SK-N-SH (cell line): ENCODE measurements at regions not wholly inside any gene's neighbourhood (a gene's known extent, or its start where the extent isn't known, plus 50 kb on each side); places are given as distances from the start of the nearest gene placed in this dataset.

Experiments
- CTCF ChIA-PET: fragments of 300-600, 350-600 bp; formaldehyde crosslinking; extraction: SDS; loops from one replicate; lab custom pipeline; 2021; lab: Yijun Ruan, JAX
- POLR2A ChIA-PET: fragments of 350-600 bp; sonication (Branson Sonifier 250); formaldehyde crosslinking; extraction: SDS; loops from one replicate; lab custom pipeline; 2020; ENCODE audit warnings: antibody characterized with exemption, inconsistent platforms; lab: Yijun Ruan, JAX
- DNase-seq: peaks from one replicate; pipeline ENCODE4 v3.0.0; 2012
- H2AFZ ChIP-seq: fragments of 200-600 bp; sonication (generic); 2 replicates; pipeline ENCODE4 v1.8.1; 2016; ENCODE audit warnings: antibody characterized with exemption, mild to moderate bottlenecking, low read depth
- H3F3A ChIP-seq: fragments of 200-600 bp; sonication (generic); replicated peaks from 2 replicates; pipeline ENCODE3; 2016; ENCODE audit warnings: antibody characterized with exemption, mild to moderate bottlenecking; ENCODE audit not compliant: insufficient read depth
- H3K27ac ChIP-seq, 2 experiments: fragments of 200-500 bp in 1 of 2; fragments of 200-600 bp in 1 of 2; sonication (Bioruptor generic) in 1 of 2; sonication (generic), shearing (Covaris generic) in 1 of 2; 2 replicates each; pipeline versions ENCODE4 v1.5.1 to v1.6.1; 2014 to 2016; ENCODE audit warnings: low read depth in 2 of 2, inconsistent platforms in 1 of 2, low read length in 1 of 2, mild to moderate bottlenecking in 1 of 2, mixed read lengths in 1 of 2
- H3K27me3 ChIP-seq: fragments of 200-600 bp; sonication (generic), shearing (Covaris generic); 2 replicates; pipeline ENCODE4 v1.6.1; 2016; ENCODE audit warnings: mixed run types; ENCODE audit not compliant: insufficient read depth
- H3K36me3 ChIP-seq, 2 experiments: fragments of 200-500 bp in 1 of 2; fragments of 200-600 bp in 1 of 2; sonication (Bioruptor generic) in 1 of 2; sonication (generic) in 1 of 2; replicated peaks in 1 of 2; 2 replicates each; pipeline versions ENCODE3 to v1.5.1; 2014 to 2016; ENCODE audit warnings: low read length in 1 of 2, mild to moderate bottlenecking in 1 of 2; ENCODE audit not compliant: insufficient read depth in 2 of 2, control insufficient read depth in 1 of 2
- H3K4me1 ChIP-seq, 2 experiments: fragments of 200-500 bp in 1 of 2; fragments of 200-600 bp in 1 of 2; sonication (Bioruptor generic) in 1 of 2; sonication (generic), shearing (Covaris generic) in 1 of 2; 2 replicates each; pipeline versions ENCODE4 v1.5.1 to v1.6.1; 2014 to 2016; ENCODE audit warnings: low read depth in 1 of 2, low read length in 1 of 2, mixed run types in 1 of 2; ENCODE audit not compliant: insufficient read depth in 2 of 2, control insufficient read depth in 1 of 2
- H3K4me2 ChIP-seq: fragments of 200-600 bp; sonication (generic), shearing (Covaris generic); 2 replicates; pipeline ENCODE4 v1.6.1; 2017; ENCODE audit warnings: mixed run types
- H3K4me3 ChIP-seq, 2 experiments: fragments of 200-500 bp in 1 of 2; fragments of 200-600 bp in 1 of 2; sonication (Bioruptor generic) in 1 of 2; sonication (generic), shearing (Covaris generic) in 1 of 2; 2 replicates each; pipeline versions ENCODE4 v1.5.1 to v1.8.1; 2014 to 2016; ENCODE audit warnings: low read depth in 2 of 2, inconsistent platforms in 1 of 2, low read length in 1 of 2, mild to moderate bottlenecking in 1 of 2, mixed read lengths in 1 of 2, moderate library complexity in 1 of 2
- H3K79me2 ChIP-seq: fragments of 200-600 bp; sonication (generic); 2 replicates; pipeline ENCODE4 v1.8.1; 2017; ENCODE audit warnings: mild to moderate bottlenecking; ENCODE audit not compliant: insufficient read depth
- H3K9ac ChIP-seq: fragments of 200-600 bp; sonication (generic); 2 replicates; pipeline ENCODE4 v1.6.1; 2017; ENCODE audit warnings: mixed run types
- H3K9me2 ChIP-seq: fragments of 200-600 bp; sonication (generic); 2 replicates; pipeline ENCODE4 v1.6.1; 2017; ENCODE audit warnings: mixed run types
- H3K9me3 ChIP-seq: fragments of 200-600 bp; sonication (generic); 2 replicates; pipeline ENCODE4 v1.6.1; 2017; ENCODE audit warnings: mixed run types, mild to moderate bottlenecking, moderate library complexity
- H4K20me1 ChIP-seq: fragments of 200-600 bp; sonication (generic); 2 replicates; pipeline ENCODE4 v1.6.1; 2017; ENCODE audit warnings: mild to moderate bottlenecking, mixed run types; ENCODE audit not compliant: insufficient read depth
- EZH2phosphoT487 ChIP-seq: fragments of 200-600 bp; sonication (generic); IDR thresholded peaks from 2 replicates; pipeline ENCODE4 v1.6.1; 2017; ENCODE audit warnings: low read depth, mixed run types, mild to moderate bottlenecking, antibody characterized with exemption, moderate library complexity, borderline replicate concordance
- FOXM1 ChIP-seq: IDR thresholded peaks from 2 replicates; pipeline ENCODE4 v1.4.0; 2012; ENCODE audit warnings: low read depth, mild to moderate bottlenecking
- GATA2 ChIP-seq: sonication (generic); formaldehyde crosslinking; IDR thresholded peaks from 2 replicates; pipeline ENCODE4 v1.5.0; 2020; ENCODE audit warnings: mild to moderate bottlenecking, missing genetic modification reagents
- JUND ChIP-seq: IDR thresholded peaks from 2 replicates; pipeline ENCODE4 v1.4.0; 2012
- MEF2A ChIP-seq: IDR thresholded peaks from 2 replicates; pipeline ENCODE4 v1.4.0; 2012; ENCODE audit warnings: low read depth, borderline replicate concordance
- MXI1 ChIP-seq: IDR thresholded peaks from 2 replicates; pipeline ENCODE4 v1.6.1; 2012; ENCODE audit warnings: mild to moderate bottlenecking, low read depth, low read length, improper control_type of control experiment
- NFIC ChIP-seq: IDR thresholded peaks from 2 replicates; pipeline ENCODE4 v1.4.0; 2012; ENCODE audit warnings: borderline replicate concordance
- NRF1 ChIP-seq: IDR thresholded peaks from 2 replicates; pipeline ENCODE4 v1.6.1; 2012; ENCODE audit warnings: low read depth, mild to moderate bottlenecking, low read length
- POLR2AphosphoS5 ChIP-seq: IDR thresholded peaks from 2 replicates; pipeline ENCODE4 v1.6.1; 2012; ENCODE audit warnings: low read depth, low read length
- RAD21 ChIP-seq: IDR thresholded peaks from 2 replicates; pipeline ENCODE4 v1.6.1; 2012; ENCODE audit warnings: mild to moderate bottlenecking, low read length
- RXRA ChIP-seq: IDR thresholded peaks from 2 replicates; pipeline ENCODE4 v1.4.0; 2012; ENCODE audit warnings: low read depth, mild to moderate bottlenecking, borderline replicate concordance
- TAF1 ChIP-seq: IDR thresholded peaks from 2 replicates; pipeline ENCODE4 v1.6.1; 2012; ENCODE audit warnings: low read depth, mild to moderate bottlenecking, low read length, moderate library complexity, borderline replicate concordance
- TCF12 ChIP-seq: IDR thresholded peaks from 2 replicates; pipeline ENCODE4 v1.4.0; 2012
- YY1 ChIP-seq: IDR thresholded peaks from 2 replicates; pipeline ENCODE4 v1.4.0; 2012; ENCODE audit warnings: low read depth, mild to moderate bottlenecking
- WGBS: methylation state at CpG from one replicate; pipeline ENCODE4 v1.1.6; 2017; ENCODE audit warnings: low lambda C conversion rate; 5-methylcytosine and 5-hydroxymethylcytosine counted together
- TF ChIP-seq, protein P1 (sequence below): IDR thresholded peaks from 2 replicates; pipeline ENCODE4 v1.4.0; 2012; ENCODE audit warnings: low read depth, borderline replicate concordance
- TF ChIP-seq, protein P2 (sequence below): fragments of 150-350 bp; IDR thresholded peaks from 2 replicates; pipeline ENCODE4 v1.6.1; 2017; ENCODE audit warnings: antibody characterized with exemption, low read length, low read depth, borderline replicate concordance
- TF ChIP-seq, protein P3 (sequence below): IDR thresholded peaks from 2 replicates; pipeline ENCODE4 v1.4.0; 2012; ENCODE audit warnings: low read depth, borderline replicate concordance

DNA sequence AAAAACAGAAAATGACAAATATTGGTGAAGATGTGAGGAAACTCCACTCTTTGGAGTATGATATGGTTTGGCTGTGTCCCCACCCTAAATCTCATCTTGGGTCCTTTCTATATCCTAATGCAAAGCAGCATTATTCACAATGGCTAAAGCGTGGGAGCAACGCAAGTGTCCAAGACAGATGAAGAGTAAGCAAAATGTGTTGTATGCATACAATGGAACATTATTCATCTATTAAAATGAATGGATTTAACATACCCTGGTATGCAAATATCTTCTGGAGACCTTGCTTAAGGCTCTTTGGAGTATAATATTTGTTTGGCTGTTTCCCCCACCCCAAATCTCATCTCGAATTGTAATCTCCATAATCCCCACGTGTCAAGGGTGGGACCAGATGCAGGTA is 839.8 kb upstream of the POM121L12 start:
- Histone ChIP-seq H2AFZ (no peak overlapping the region), H3K4me1 (no peaks in the 10 kb centered on the region), H3K9ac (no peak overlapping the region), H3K4me2 (no peak overlapping the region), H4K20me1 (no peaks in the 10 kb centered on the region), H3F3A (no peaks in the 10 kb centered on the region), H3K79me2 (no peaks in the 10 kb centered on the region), H3K27me3 (no peaks in the 10 kb centered on the region), H3K36me3 (no peaks in the 10 kb centered on the region), H3K9me3 (peaks cover 12% of the 10 kb centered on the region), H3K9me2 (no peaks in the 10 kb centered on the region), H3K4me3 (no peak overlapping the region), H3K27ac (no peak overlapping the region)
- WGBS = 28% methylated on average over 4 of the region's 4 CpGs
- ChIA-PET CTCF (no interaction called here), POLR2A (no interaction called here)
- no peak for DNase-seq
- TF ChIP-seq RXRA = no peak
- no peak for TF ChIP-seq TAF1
- no peak for TF ChIP-seq MXI1
- no peak for TF ChIP-seq EZH2phosphoT487
- TF ChIP-seq FOXM1 = no peak
- TF ChIP-seq, protein P1, sequence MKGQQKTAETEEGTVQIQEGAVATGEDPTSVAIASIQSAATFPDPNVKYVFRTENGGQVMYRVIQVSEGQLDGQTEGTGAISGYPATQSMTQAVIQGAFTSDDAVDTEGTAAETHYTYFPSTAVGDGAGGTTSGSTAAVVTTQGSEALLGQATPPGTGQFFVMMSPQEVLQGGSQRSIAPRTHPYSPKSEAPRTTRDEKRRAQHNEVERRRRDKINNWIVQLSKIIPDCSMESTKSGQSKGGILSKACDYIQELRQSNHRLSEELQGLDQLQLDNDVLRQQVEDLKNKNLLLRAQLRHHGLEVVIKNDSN = no peak
- no peak for TF ChIP-seq NRF1
- TF ChIP-seq MEF2A = no peak
- TF ChIP-seq, protein P2, sequence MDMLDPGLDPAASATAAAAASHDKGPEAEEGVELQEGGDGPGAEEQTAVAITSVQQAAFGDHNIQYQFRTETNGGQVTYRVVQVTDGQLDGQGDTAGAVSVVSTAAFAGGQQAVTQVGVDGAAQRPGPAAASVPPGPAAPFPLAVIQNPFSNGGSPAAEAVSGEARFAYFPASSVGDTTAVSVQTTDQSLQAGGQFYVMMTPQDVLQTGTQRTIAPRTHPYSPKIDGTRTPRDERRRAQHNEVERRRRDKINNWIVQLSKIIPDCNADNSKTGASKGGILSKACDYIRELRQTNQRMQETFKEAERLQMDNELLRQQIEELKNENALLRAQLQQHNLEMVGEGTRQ = no peak
- no peak for TF ChIP-seq GATA2 (CRISPR knock-in tag)
- no peak for TF ChIP-seq TCF12
- TF ChIP-seq NFIC = no peak
- TF ChIP-seq RAD21 = no peak
- no peak for TF ChIP-seq JUND
- TF ChIP-seq YY1 = no peak
- TF ChIP-seq POLR2AphosphoS5 = no peak
- TF ChIP-seq, protein P3, sequence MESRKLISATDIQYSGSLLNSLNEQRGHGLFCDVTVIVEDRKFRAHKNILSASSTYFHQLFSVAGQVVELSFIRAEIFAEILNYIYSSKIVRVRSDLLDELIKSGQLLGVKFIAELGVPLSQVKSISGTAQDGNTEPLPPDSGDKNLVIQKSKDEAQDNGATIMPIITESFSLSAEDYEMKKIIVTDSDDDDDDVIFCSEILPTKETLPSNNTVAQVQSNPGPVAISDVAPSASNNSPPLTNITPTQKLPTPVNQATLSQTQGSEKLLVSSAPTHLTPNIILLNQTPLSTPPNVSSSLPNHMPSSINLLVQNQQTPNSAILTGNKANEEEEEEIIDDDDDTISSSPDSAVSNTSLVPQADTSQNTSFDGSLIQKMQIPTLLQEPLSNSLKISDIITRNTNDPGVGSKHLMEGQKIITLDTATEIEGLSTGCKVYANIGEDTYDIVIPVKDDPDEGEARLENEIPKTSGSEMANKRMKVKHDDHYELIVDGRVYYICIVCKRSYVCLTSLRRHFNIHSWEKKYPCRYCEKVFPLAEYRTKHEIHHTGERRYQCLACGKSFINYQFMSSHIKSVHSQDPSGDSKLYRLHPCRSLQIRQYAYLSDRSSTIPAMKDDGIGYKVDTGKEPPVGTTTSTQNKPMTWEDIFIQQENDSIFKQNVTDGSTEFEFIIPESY = no peak
